GM12874 (cell line): ENCODE measurements at regions not wholly inside any gene's neighbourhood (a gene's known extent, or its start where the extent isn't known, plus 50 kb on each side); places are given as distances from the start of the nearest gene placed in this dataset.

ENCODE experiments used
- TF ChIP-seq, protein P1 (sequence below): IDR thresholded peaks from 2 replicates; pipeline ENCODE4 v1.5.1; 2011; ENCODE audit warnings: low read depth, mild to moderate bottlenecking, control low read depth, low read length, moderate library complexity; ENCODE audit not compliant: insufficient read depth

GRCh38 chr1:83559129-83559840 lies 439.6 kb downstream of the TTLL7 start:
- TF ChIP-seq, protein P1, sequence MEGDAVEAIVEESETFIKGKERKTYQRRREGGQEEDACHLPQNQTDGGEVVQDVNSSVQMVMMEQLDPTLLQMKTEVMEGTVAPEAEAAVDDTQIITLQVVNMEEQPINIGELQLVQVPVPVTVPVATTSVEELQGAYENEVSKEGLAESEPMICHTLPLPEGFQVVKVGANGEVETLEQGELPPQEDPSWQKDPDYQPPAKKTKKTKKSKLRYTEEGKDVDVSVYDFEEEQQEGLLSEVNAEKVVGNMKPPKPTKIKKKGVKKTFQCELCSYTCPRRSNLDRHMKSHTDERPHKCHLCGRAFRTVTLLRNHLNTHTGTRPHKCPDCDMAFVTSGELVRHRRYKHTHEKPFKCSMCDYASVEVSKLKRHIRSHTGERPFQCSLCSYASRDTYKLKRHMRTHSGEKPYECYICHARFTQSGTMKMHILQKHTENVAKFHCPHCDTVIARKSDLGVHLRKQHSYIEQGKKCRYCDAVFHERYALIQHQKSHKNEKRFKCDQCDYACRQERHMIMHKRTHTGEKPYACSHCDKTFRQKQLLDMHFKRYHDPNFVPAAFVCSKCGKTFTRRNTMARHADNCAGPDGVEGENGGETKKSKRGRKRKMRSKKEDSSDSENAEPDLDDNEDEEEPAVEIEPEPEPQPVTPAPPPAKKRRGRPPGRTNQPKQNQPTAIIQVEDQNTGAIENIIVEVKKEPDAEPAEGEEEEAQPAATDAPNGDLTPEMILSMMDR, result no peak

DNA sequence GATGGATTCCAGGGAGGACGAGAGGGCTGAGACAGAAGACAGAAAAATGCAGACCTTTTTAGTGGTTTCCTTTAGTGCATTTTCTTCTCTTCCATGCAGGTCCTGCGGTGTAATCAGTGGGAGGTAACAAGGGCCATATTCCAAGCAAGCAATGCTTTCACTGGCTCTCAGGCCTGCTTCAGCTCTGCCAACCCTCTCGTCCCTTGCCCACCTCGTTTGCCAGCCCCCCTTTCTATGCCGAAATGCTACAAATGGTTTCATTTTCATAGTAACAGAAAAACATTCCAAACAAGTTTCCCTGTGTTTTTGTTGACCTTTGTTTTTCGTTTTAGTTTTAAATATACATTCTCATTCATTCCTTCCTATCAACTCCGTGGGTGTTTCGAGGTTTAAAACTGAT lies 443.1 kb downstream of the TTLL7 start:
- TF ChIP-seq, protein P1, result no peak

GRCh38 chr1:83554174-83554573 lies 444.8 kb downstream of the TTLL7 start:
- TF ChIP-seq, protein P1, result no peak

- TF ChIP-seq, protein P1, result no peak
These were observed 446.1 kb downstream of the TTLL7 start for GRCh38 chr1:83552820-83553219.

- TF ChIP-seq, protein P1, result no peak
These were observed 450.6 kb downstream of the TTLL7 start for GRCh38 chr1:83548311-83548710.

DNA sequence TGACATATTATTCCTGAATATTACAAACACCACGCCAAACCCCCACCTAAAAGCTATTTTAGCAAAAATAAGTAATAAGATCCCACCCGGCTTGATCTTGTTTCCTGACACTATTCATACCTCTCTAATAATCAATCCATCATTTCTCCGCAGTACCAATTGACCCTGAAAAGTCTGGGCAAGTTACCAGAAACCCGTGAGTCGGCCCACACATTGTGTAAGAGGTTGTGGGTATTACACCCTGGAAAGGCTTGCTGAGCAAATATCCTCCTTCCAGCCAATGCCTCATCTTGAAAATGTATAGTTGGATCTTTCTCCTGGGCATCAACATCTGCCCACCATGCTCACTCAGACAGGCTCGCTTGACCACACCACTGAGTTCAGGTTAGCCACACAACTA lies 451.0 kb downstream of the TTLL7 start:
- TF ChIP-seq, protein P1, result no peak

GRCh38 chr1:83546874-83547273 lies 452.1 kb downstream of the TTLL7 start:
- TF ChIP-seq, protein P1, result no peak
